WI38 (cell line): ENCODE measurements at regions not wholly inside any gene's neighbourhood (a gene's known extent, or its start where the extent isn't known, plus 50 kb on each side); places are given as distances from the start of the nearest gene placed in this dataset.
"Not testable (repeated sequence)": the region's sequence is repeated elsewhere in the genome, so short reads cannot be mapped to it uniquely, and the experiment has no call there.

Experiments used
- H3K4me3 ChIP-seq: 2 replicates; pipeline ENCODE4 v1.5.1; 2011; ENCODE audit warnings: low read depth, mild to moderate bottlenecking, control low read depth, low read length
- CTCF ChIP-seq: IDR thresholded peaks from 2 replicates; pipeline ENCODE4 v1.5.1; 2012; ENCODE audit warnings: low read depth, mild to moderate bottlenecking, control low read depth, low read length

GRCh38 chr2:121150126-121150525, 134.9 kb downstream of the TFCP2L1 start:
- no peak for TF ChIP-seq CTCF
- no peak overlapping the region for H3K4me3 ChIP-seq

GRCh38 chr2:121150713-121151112, 134.3 kb downstream of the TFCP2L1 start:
- no peak overlapping the region for H3K4me3 ChIP-seq
- TF ChIP-seq CTCF, result no peak

- no peak for TF ChIP-seq CTCF
- H3K4me3 ChIP-seq, result no peak overlapping the region
Observed at GRCh38 chr2:121151311-121152109, 133.5 kb downstream of the TFCP2L1 start.

GRCh38 chr2:121152861-121153260, 132.1 kb downstream of the TFCP2L1 start:
- TF ChIP-seq CTCF, result no peak
- no peak overlapping the region for H3K4me3 ChIP-seq

GRCh38 chr2:121153516-121153915, 131.5 kb downstream of the TFCP2L1 start:
- no peak overlapping the region for H3K4me3 ChIP-seq
- no peak for TF ChIP-seq CTCF

- H3K4me3 ChIP-seq, result no peak overlapping the region
- no peak for TF ChIP-seq CTCF
Observed at GRCh38 chr2:121155502-121156056, 129.4 kb downstream of the TFCP2L1 start.

- not testable (repeated sequence) for H3K4me3 ChIP-seq
Observed at GRCh38 chr2:121157481-121157880, 127.5 kb downstream of the TFCP2L1 start.
